CD4-positive, alpha-beta T cell treated with Interleukin-12 subunit alpha and Interleukin-12 subunit beta, for 1 hour (primary cell): ENCODE measurements at regions not wholly inside any gene's neighbourhood (a gene's known extent, or its start where the extent isn't known, plus 50 kb on each side); places are given as distances from the start of the nearest gene placed in this dataset.

Source experiments
- DNase-seq: peaks from one replicate; pipeline ENCODE4 v3.0.0-alpha.2; 2020

DNA sequence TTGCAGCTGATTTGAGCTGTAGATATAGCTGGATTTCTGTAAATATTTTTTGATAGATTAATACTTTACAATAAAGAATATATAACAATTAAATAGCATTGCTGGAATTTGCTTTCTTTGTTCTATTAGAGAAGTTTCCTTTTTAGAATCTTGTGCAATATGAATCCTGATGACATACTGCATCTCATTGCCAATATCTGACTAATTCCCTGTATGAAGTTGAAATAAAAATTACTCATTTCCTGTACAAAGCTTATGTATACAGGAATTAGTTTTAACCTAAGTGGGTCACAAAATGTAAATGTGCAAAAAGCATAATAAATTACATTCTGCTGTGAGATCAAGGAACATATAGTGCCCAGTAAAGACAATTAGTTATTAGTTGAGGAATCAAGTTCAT is 72.8 kb upstream of the TMEFF2 start:
- DNase-seq: no peak

DNA sequence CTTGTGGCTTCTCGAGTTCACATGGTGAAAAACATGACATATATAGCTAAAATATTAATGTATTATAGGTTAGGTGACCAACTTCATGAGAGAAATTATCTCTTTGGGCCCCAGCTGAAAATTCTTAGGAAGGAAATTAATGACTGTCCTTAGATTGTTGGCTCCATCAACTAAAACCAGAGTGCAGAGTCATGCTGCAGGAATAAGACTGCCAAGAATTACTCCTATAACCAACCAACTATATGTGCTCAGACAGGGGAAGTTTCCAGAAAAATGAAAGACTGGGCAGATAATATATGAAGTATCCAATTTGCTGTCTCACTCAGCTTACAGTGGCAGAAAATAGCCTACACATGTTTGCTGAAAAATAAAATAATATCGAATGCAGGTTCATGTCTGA is 71.0 kb upstream of the TMEFF2 start:
- DNase-seq: no peak

DNA sequence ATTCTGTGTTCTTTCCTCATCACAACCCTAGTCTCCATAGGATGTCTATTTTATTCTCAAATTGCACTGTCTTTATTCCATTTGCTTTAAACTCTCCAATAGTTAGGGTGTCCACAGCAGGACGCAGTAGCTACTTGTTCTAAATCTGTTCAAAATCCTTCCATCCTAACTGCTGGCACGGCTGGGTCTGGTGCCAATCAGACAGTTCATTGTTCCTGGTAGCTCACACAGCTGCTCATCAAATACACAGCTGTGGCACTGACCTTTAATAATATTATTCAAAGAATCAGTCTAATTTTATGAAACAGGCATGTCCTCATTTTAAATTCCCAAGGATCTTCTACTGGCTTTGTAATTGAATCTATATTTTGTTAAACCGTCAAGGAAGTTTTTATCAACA is 59.7 kb upstream of the TMEFF2 start:
- DNase-seq: no peak

DNA sequence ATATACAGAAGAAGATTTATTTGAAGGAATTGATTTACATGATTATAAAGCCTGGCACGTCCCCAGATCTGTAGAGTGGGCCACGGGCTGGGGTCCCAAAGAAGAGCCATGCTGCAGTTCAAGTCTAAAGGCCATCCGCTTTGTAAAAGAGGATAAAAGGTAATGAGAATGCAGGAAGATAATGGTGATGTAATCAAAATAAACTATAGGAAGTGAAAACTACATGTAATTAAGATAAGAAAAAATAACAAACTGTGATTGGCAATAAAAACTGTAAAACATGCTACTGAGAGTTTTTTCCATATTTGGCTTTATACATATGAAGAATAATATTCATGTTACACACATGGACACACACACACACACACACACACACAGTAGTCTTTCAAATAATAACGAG is 59.0 kb upstream of the TMEFF2 start:
- DNase-seq: no peak

DNA sequence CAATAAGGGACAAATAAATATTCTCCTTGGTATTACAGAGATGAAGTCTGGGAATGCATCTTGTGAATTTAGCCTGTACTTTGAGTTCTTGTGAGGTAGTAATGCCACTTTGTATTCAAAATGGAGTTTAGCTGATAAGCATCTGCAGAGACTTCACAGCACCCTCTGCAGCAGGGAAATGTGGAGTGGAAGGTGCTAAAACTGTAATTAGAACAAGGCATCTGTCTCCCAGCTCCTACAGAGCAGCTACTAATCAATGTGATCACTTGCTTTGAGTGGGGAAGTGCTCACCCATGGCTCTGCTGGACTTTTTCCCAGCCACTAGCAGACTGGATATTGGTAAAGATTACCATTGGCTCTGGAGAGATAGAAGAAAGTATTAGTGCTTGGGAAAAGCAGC is 56.2 kb upstream of the TMEFF2 start:
- DNase-seq: no peak

DNA sequence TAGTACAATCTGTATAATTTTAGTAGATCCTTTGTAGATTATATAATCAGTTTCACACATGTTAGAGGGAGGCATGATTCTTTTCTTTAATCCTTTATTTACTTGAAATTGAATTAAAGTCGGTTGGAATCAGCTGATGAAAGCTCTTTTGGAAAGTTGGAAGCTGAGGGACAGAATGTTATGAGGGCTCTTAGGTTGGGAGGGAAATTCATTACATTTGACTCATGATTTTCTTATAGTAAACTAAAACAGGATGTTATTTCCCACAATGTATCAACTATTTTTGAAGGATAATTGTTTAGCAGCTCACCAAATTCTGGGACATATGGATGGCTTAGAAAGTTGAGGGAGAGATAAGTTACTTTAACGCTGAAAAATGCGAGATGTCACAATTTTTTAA is 52.7 kb upstream of the TMEFF2 start:
- DNase-seq: no peak

DNA sequence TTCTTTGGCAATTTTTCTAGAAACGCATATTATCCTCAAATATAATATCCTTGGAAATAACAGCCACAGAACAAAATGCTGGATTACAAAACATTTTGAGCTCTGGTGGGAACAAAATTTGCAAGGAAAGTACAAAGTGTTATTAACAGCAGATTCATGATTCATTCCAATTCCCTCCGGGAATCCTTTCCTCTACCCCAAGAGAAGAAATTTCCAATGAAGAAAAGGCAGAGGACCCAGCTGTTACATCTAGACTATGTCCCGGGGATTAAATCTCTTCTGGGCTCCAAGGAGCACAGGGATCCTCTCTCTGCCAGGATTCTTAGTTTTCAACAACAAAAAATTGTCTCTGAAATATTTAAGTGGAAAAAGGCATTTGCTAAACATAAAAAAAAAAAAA is 51.6 kb upstream of the TMEFF2 start:
- no peak for DNase-seq

DNA sequence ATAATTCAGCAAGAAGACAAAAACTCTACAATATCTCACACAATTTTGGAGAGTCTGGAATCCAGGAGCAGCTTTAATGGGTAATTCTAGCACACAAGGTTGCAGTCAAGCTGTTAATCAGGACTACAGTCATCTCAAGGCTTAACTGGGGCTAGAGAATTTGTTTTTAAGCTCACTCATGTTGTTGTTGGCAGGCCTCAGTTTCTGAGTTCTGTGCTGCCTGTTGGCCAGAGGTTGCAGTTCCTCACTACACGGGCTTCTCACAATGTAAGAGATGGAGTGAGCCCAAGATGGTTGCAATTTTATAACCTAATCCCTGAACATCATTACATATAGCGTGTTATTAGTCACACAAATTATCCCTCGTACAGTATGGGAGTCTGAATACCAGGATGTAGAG is 50.6 kb upstream of the TMEFF2 start:
- no peak for DNase-seq
